HFF-Myc (cell line): ENCODE measurements at regions not wholly inside any gene's neighbourhood (a gene's known extent, or its start where the extent isn't known, plus 50 kb on each side); places are given as distances from the start of the nearest gene placed in this dataset.

Source experiments
- DNase-seq: peaks from one replicate; pipeline ENCODE4 v3.0.0-alpha.2; 2011; ENCODE audit warnings: low read depth; ENCODE audit errors: extremely low read depth
- H3K4me3 ChIP-seq: replicated peaks from 2 replicates; pipeline ENCODE4 v1.5.1; 2011; ENCODE audit warnings: low read depth, mild to moderate bottlenecking, control low read depth, low read length
- CTCF ChIP-seq: IDR thresholded peaks from 2 replicates; pipeline ENCODE4 v1.5.1; 2012; ENCODE audit warnings: mild to moderate bottlenecking, low read depth, low read length, control low read depth; ENCODE audit errors: missing control alignments

- no peak for TF ChIP-seq CTCF
- H3K4me3 ChIP-seq = no peak overlapping the region
These were observed 109.6 kb downstream of the GLI2 start for GRCh38 chr2:120845277-120845676.

GRCh38 chr2:120846406-120847095 is 110.9 kb downstream of the GLI2 start:
- TF ChIP-seq CTCF = no peak
- no peak overlapping the region for H3K4me3 ChIP-seq
- no peak for DNase-seq

More at GRCh38 chr2:120845277-120845676, 109.6 kb downstream of the GLI2 start:
- no peak for DNase-seq

GRCh38 chr2:120847700-120848321 is 112.1 kb downstream of the GLI2 start:
- DNase-seq = no peak
- no peak overlapping the region for H3K4me3 ChIP-seq

GRCh38 chr2:120849278-120849677 is 113.6 kb downstream of the GLI2 start:
- no peak for DNase-seq
- no peak overlapping the region for H3K4me3 ChIP-seq
- TF ChIP-seq CTCF = no peak

More at GRCh38 chr2:120847700-120848321, 112.1 kb downstream of the GLI2 start:
- TF ChIP-seq CTCF = no peak

- H3K4me3 ChIP-seq = no peak overlapping the region
- no peak for TF ChIP-seq CTCF
- no peak for DNase-seq
These were observed 114.9 kb downstream of the GLI2 start for GRCh38 chr2:120850551-120850950.

GRCh38 chr2:120851116-120851773 is 115.6 kb downstream of the GLI2 start:
- no peak for DNase-seq
- H3K4me3 ChIP-seq = no peak overlapping the region
- TF ChIP-seq CTCF = no peak
